WERI-Rb-1 (cell line): ENCODE measurements at regions not wholly inside any gene's neighbourhood (a gene's known extent, or its start where the extent isn't known, plus 50 kb on each side); places are given as distances from the start of the nearest gene placed in this dataset.

ENCODE experiments used
- DNase-seq: peaks from one replicate; pipeline ENCODE4 v3.0.0-alpha.2; 2020
- H3K27ac ChIP-seq: fragments of 250-450 bp; sonication (Bioruptor Pico); 2 replicates; pipeline ENCODE4 v1.5.1; 2020; ENCODE audit warnings: mild to moderate bottlenecking, moderate library complexity
- H3K27me3 ChIP-seq: fragments of 250-450 bp; sonication (Bioruptor Pico); 2 replicates; pipeline ENCODE4 v1.5.1; 2021; ENCODE audit warnings: mild to moderate bottlenecking, low read depth, moderate library complexity; ENCODE audit not compliant: insufficient read depth, severe bottlenecking
- H3K36me3 ChIP-seq: fragments of 250-450 bp; sonication (Bioruptor Pico); 2 replicates; pipeline ENCODE4 v1.5.1; 2020; ENCODE audit warnings: mild to moderate bottlenecking, moderate library complexity
- H3K4me3 ChIP-seq: 2 replicates; pipeline ENCODE4 v1.5.1; 2011; ENCODE audit warnings: low read depth, mild to moderate bottlenecking, control low read depth, low read length
- H3K9me3 ChIP-seq: fragments of 250-450 bp; sonication (Bioruptor Pico); 2 replicates; pipeline ENCODE4 v1.5.1; 2021; ENCODE audit warnings: mild to moderate bottlenecking, moderate library complexity; ENCODE audit not compliant: severe bottlenecking
- CTCF ChIP-seq: IDR thresholded peaks from 2 replicates; pipeline ENCODE4 v1.5.1; 2011; ENCODE audit warnings: low read depth, mild to moderate bottlenecking, control low read depth, inconsistent platforms, low read length

GRCh38 chr1:80807981-80808380 is 992.8 kb upstream of the ADGRL2 start:
- Histone ChIP-seq H3K9me3 (no peaks in the 10 kb centered on the region), H3K4me3 (no peak overlapping the region), H3K27me3 (no peaks in the 10 kb centered on the region), H3K36me3 (no peaks in the 10 kb centered on the region), H3K27ac (no peak overlapping the region)
- no peak for DNase-seq
- TF ChIP-seq CTCF, result no peak

- Histone ChIP-seq H3K4me3 (no peak overlapping the region), H3K27ac (no peak overlapping the region), H3K9me3 (no peaks in the 10 kb centered on the region), H3K27me3 (no peaks in the 10 kb centered on the region), H3K36me3 (no peaks in the 10 kb centered on the region)
- TF ChIP-seq CTCF, result no peak
- DNase-seq, result no peak
Observed at GRCh38 chr1:80806431-80806830, 994.3 kb upstream of the ADGRL2 start.

- no peaks in the 10 kb centered on the region for H3K27me3 ChIP-seq
- no peak for DNase-seq
Observed at GRCh38 chr1:80801695-80802094, 999.0 kb upstream of the ADGRL2 start.

GRCh38 chr1:80799457-80799856 is 1001.3 kb upstream of the ADGRL2 start:
- H3K36me3 ChIP-seq, result no peaks in the 10 kb centered on the region
- H3K4me3 ChIP-seq, result no peak overlapping the region
- H3K9me3 ChIP-seq, result no peaks in the 10 kb centered on the region
- H3K27me3 ChIP-seq, result no peaks in the 10 kb centered on the region
- H3K27ac ChIP-seq, result no peak overlapping the region
- TF ChIP-seq CTCF, result peak; percentile 30
- DNase-seq, result peak; percentile 36

More at GRCh38 chr1:80801695-80802094, 999.0 kb upstream of the ADGRL2 start:
- no peaks in the 10 kb centered on the region for H3K36me3 ChIP-seq
- no peak overlapping the region for H3K4me3 ChIP-seq
- H3K27ac ChIP-seq, result no peak overlapping the region
- no peaks in the 10 kb centered on the region for H3K9me3 ChIP-seq
- no peak for TF ChIP-seq CTCF

GRCh38 chr1:80779275-80779674 is 1021.5 kb upstream of the ADGRL2 start:
- no peaks in the 10 kb centered on the region for H3K27me3 ChIP-seq
- no peaks in the 10 kb centered on the region for H3K9me3 ChIP-seq
- H3K27ac ChIP-seq, result no peak overlapping the region
- 0 out of 2 replicates have a peak, but pooled peaks have one; percentile 10 for TF ChIP-seq CTCF
- no peak overlapping the region for H3K4me3 ChIP-seq
- H3K36me3 ChIP-seq, result no peaks in the 10 kb centered on the region
- DNase-seq, result peak; percentile 12

- Histone ChIP-seq H3K4me3 (no peak overlapping the region), H3K27me3 (no peaks in the 10 kb centered on the region), H3K27ac (no peak overlapping the region), H3K36me3 (no peaks in the 10 kb centered on the region), H3K9me3 (no peaks in the 10 kb centered on the region)
- DNase-seq, result no peak
- TF ChIP-seq CTCF, result no peak
Observed at GRCh38 chr1:80778094-80778840, 1022.5 kb upstream of the ADGRL2 start.
